ES-I3 (cell line): ENCODE measurements at regions not wholly inside any gene's neighbourhood (a gene's known extent, or its start where the extent isn't known, plus 50 kb on each side); places are given as distances from the start of the nearest gene placed in this dataset.

Experiments
- H3K36me3 ChIP-seq: 2 replicates; pipeline ENCODE4 v1.6.1; 2013; ENCODE audit warnings: mild to moderate bottlenecking, low read length, control low read depth, moderate library complexity; ENCODE audit not compliant: insufficient read depth
- H3K4me1 ChIP-seq: 2 replicates; pipeline ENCODE4 v1.6.1; 2013; ENCODE audit warnings: mild to moderate bottlenecking, control low read depth, low read length; ENCODE audit not compliant: insufficient read depth
- H3K9ac ChIP-seq: 2 replicates; pipeline ENCODE4 v1.6.1; 2013; ENCODE audit warnings: low read depth, mild to moderate bottlenecking, low read length, moderate library complexity
- H3K9me3 ChIP-seq: 2 replicates; pipeline ENCODE4 v1.6.1; 2013; ENCODE audit warnings: mild to moderate bottlenecking, low read length, moderate library complexity; ENCODE audit not compliant: control insufficient read depth, insufficient read depth

- Histone ChIP-seq H3K9me3 (no peaks in the 10 kb centered on the region), H3K4me1 (no peaks in the 10 kb centered on the region), H3K36me3 (no peaks in the 10 kb centered on the region), H3K9ac (no peak overlapping the region)
These were observed 110.1 kb upstream of the LPAR1 start for GRCh38 chr9:111148052-111149017.

- H3K9me3 ChIP-seq = no peaks in the 10 kb centered on the region
These were observed 108.8 kb upstream of the LPAR1 start for GRCh38 chr9:111147041-111147440.

GRCh38 chr9:111144741-111145140 lies 106.5 kb upstream of the LPAR1 start:
- Histone ChIP-seq H3K9me3 (no peaks in the 10 kb centered on the region), H3K36me3 (no peaks in the 10 kb centered on the region)

More at GRCh38 chr9:111147041-111147440, 108.8 kb upstream of the LPAR1 start:
- Histone ChIP-seq H3K9ac (no peak overlapping the region), H3K36me3 (no peaks in the 10 kb centered on the region), H3K4me1 (no peaks in the 10 kb centered on the region)

GRCh38 chr9:111136180-111136579 lies 97.9 kb upstream of the LPAR1 start:
- no peaks in the 10 kb centered on the region for H3K9me3 ChIP-seq
- H3K36me3 ChIP-seq = no peaks in the 10 kb centered on the region
- no peak overlapping the region for H3K9ac ChIP-seq
- H3K4me1 ChIP-seq = no peaks in the 10 kb centered on the region

More at GRCh38 chr9:111144741-111145140, 106.5 kb upstream of the LPAR1 start:
- Histone ChIP-seq H3K9ac (no peak overlapping the region), H3K4me1 (no peaks in the 10 kb centered on the region)

- H3K9me3 ChIP-seq = no peaks in the 10 kb centered on the region
- H3K9ac ChIP-seq = no peak overlapping the region
- H3K4me1 ChIP-seq = no peaks in the 10 kb centered on the region
- no peaks in the 10 kb centered on the region for H3K36me3 ChIP-seq
These were observed 92.9 kb upstream of the LPAR1 start for GRCh38 chr9:111131211-111131610.

- Histone ChIP-seq H3K9ac (no peak overlapping the region), H3K4me1 (no peaks in the 10 kb centered on the region), H3K36me3 (no peaks in the 10 kb centered on the region), H3K9me3 (0 out of 2 replicates have a peak, but pooled peaks cover 3% of the 10 kb centered on the region)
These were observed 82.3 kb upstream of the LPAR1 start for GRCh38 chr9:111120526-111120925.

GRCh38 chr9:111118256-111118948 lies 80.1 kb upstream of the LPAR1 start:
- Histone ChIP-seq H3K9ac (no peak overlapping the region), H3K9me3 (0 out of 2 replicates have a peak, but pooled peaks cover 3% of the 10 kb centered on the region), H3K36me3 (no peaks in the 10 kb centered on the region), H3K4me1 (no peaks in the 10 kb centered on the region)

GRCh38 chr9:111114486-111114885 lies 76.2 kb upstream of the LPAR1 start:
- H3K9me3 ChIP-seq = no peaks in the 10 kb centered on the region
- H3K36me3 ChIP-seq = no peaks in the 10 kb centered on the region
- H3K9ac ChIP-seq = no peak overlapping the region
- no peaks in the 10 kb centered on the region for H3K4me1 ChIP-seq

- Histone ChIP-seq H3K36me3 (no peaks in the 10 kb centered on the region), H3K9me3 (no peaks in the 10 kb centered on the region), H3K9ac (no peak overlapping the region), H3K4me1 (no peaks in the 10 kb centered on the region)
These were observed 75.4 kb upstream of the LPAR1 start for GRCh38 chr9:111113712-111114111.

GRCh38 chr9:111110805-111111204 lies 72.5 kb upstream of the LPAR1 start:
- H3K36me3 ChIP-seq = no peaks in the 10 kb centered on the region
- H3K9ac ChIP-seq = no peak overlapping the region
- no peaks in the 10 kb centered on the region for H3K4me1 ChIP-seq
- H3K9me3 ChIP-seq = no peaks in the 10 kb centered on the region

- Histone ChIP-seq H3K36me3 (no peaks in the 10 kb centered on the region), H3K9ac (no peak overlapping the region), H3K9me3 (no peaks in the 10 kb centered on the region), H3K4me1 (no peaks in the 10 kb centered on the region)
These were observed 70.7 kb upstream of the LPAR1 start for GRCh38 chr9:111108946-111109345.

- Histone ChIP-seq H3K36me3 (no peaks in the 10 kb centered on the region), H3K9ac (no peak overlapping the region), H3K4me1 (no peaks in the 10 kb centered on the region), H3K9me3 (no peaks in the 10 kb centered on the region)
These were observed 68.9 kb upstream of the LPAR1 start for GRCh38 chr9:111107141-111107540.

- Histone ChIP-seq H3K36me3 (no peaks in the 10 kb centered on the region), H3K9me3 (no peaks in the 10 kb centered on the region), H3K9ac (no peak overlapping the region), H3K4me1 (no peaks in the 10 kb centered on the region)
These were observed 67.9 kb upstream of the LPAR1 start for GRCh38 chr9:111106202-111106601.

GRCh38 chr9:111102793-111103464 lies 64.7 kb upstream of the LPAR1 start:
- no peaks in the 10 kb centered on the region for H3K36me3 ChIP-seq
- peaks cover 23% of the 10 kb centered on the region for H3K4me1 ChIP-seq
- H3K9ac ChIP-seq = no peak overlapping the region
- H3K9me3 ChIP-seq = no peaks in the 10 kb centered on the region
